Endothelial cell of umbilical vein (primary cell): ENCODE measurements at regions not wholly inside any gene's neighbourhood (a gene's known extent, or its start where the extent isn't known, plus 50 kb on each side); places are given as distances from the start of the nearest gene placed in this dataset.
"Not testable (repeated sequence)": the region's sequence is repeated elsewhere in the genome, so short reads cannot be mapped to it uniquely, and the experiment has no call there.

Experiments
- BruUV-seq: library from RNA; stranded (reverse); fragments of 400-500 nt; replicated peaks from 2 replicates; lab custom pipeline; 2021; lab: Mats Ljungman, UMichigan
- CTCF ChIA-PET: fragments of 300-600, 350-600 bp; sonication (Branson Sonifier 250); formaldehyde crosslinking; loops from one replicate; lab custom pipeline; 2021; ENCODE audit warnings: antibody characterized with exemption, inconsistent platforms; lab: Charles Lee
- POLR2A ChIA-PET: fragments of 300-600, 350-600 bp; sonication (Branson Sonifier 250); formaldehyde crosslinking; loops from one replicate; lab custom pipeline; 2021; ENCODE audit warnings: antibody characterized with exemption, inconsistent platforms; lab: Charles Lee
- DNase-seq: peaks from one replicate; pipeline ENCODE4 v3.0.0-alpha.2; 2011; ENCODE audit warnings: low read depth, low spot score
- FAIRE-seq: peaks from 2 replicates; lab custom pipeline; 2011; peaks lifted over from hg19 to GRCh38; lab: Jason Lieb, UNC
- H2AFZ ChIP-seq: 2 replicates; pipeline ENCODE4 v1.6.0; 2012; ENCODE audit warnings: low read depth, low read length, control low read depth, inconsistent platforms
- H3K27ac ChIP-seq: 2 replicates; pipeline ENCODE4 v1.5.1; 2011; ENCODE audit warnings: low read depth, mild to moderate bottlenecking, control low read depth, low read length, moderate library complexity; ENCODE audit not compliant: insufficient read depth
- H3K27me3 ChIP-seq, 2 experiments: 2 replicates each; pipeline versions ENCODE4 v1.6.0 to v1.6.1; 2011; ENCODE audit warnings: low read length in 2 of 2, mixed read lengths in 1 of 2; ENCODE audit not compliant: control insufficient read depth in 2 of 2, insufficient read depth in 2 of 2
- H3K36me3 ChIP-seq, 2 experiments: 2 replicates in 1 of 2; 3 replicates in 1 of 2; pipeline ENCODE4 v1.5.1; 2011; ENCODE audit warnings: low read length in 2 of 2, mild to moderate bottlenecking in 1 of 2, moderate library complexity in 1 of 2; ENCODE audit not compliant: control insufficient read depth in 2 of 2, insufficient read depth in 2 of 2; ENCODE audit errors: extremely low read depth in 1 of 2
- H3K4me1 ChIP-seq: 3 replicates; pipeline ENCODE4 v1.5.1; 2011; ENCODE audit warnings: mild to moderate bottlenecking, low read length; ENCODE audit not compliant: control insufficient read depth, insufficient read depth; ENCODE audit errors: extremely low read depth
- H3K4me2 ChIP-seq: 2 replicates; pipeline ENCODE4 v1.6.1; 2011; ENCODE audit warnings: low read length, control low read depth, mixed read lengths; ENCODE audit not compliant: insufficient read depth
- H3K4me3 ChIP-seq, 3 experiments: fragments of 200-600 bp in 1 of 3; sonication (generic), shearing (Covaris generic) in 1 of 3; replicated peaks in 1 of 3; 2 replicates each; pipeline ENCODE4 v1.5.1; 2011 to 2016; ENCODE audit warnings: control low read depth in 3 of 3, low read length in 3 of 3, mild to moderate bottlenecking in 2 of 3, inconsistent platforms in 1 of 3, low read depth in 1 of 3, moderate library complexity in 1 of 3; ENCODE audit not compliant: insufficient read depth in 1 of 3
- H3K79me2 ChIP-seq: 2 replicates; pipeline ENCODE4 v1.6.0; 2012; ENCODE audit warnings: low read length, inconsistent platforms; ENCODE audit not compliant: control insufficient read depth, insufficient read depth
- H3K9ac ChIP-seq: replicated peaks from 2 replicates; pipeline ENCODE3; 2011; ENCODE audit warnings: low read length, control low read depth; ENCODE audit not compliant: insufficient read depth; ENCODE audit errors: extremely low read depth
- H3K9me1 ChIP-seq: replicated peaks from 3 replicates; pipeline ENCODE4 v1.6.0; 2011; ENCODE audit warnings: mild to moderate bottlenecking, low read length; ENCODE audit not compliant: control insufficient read depth, insufficient read depth; ENCODE audit errors: extremely low read depth
- H3K9me3 ChIP-seq: replicated peaks from 2 replicates; pipeline ENCODE4 v1.5.1; 2012; ENCODE audit warnings: low read length, inconsistent platforms; ENCODE audit not compliant: control insufficient read depth, insufficient read depth
- H4K20me1 ChIP-seq: replicated peaks from 2 replicates; pipeline ENCODE3; 2011; ENCODE audit warnings: mild to moderate bottlenecking, low read length; ENCODE audit not compliant: control insufficient read depth, insufficient read depth; ENCODE audit errors: extremely low read depth
- GATA2 ChIP-seq: IDR thresholded peaks from 2 replicates; pipeline ENCODE4 v1.7.0; 2011; ENCODE audit warnings: low read depth, mild to moderate bottlenecking, moderate library complexity, mixed read lengths, low read length; ENCODE audit not compliant: insufficient read length, insufficient read depth
- POLR2A ChIP-seq: IDR thresholded peaks from 2 replicates; pipeline ENCODE4 v1.6.1; 2012; ENCODE audit warnings: low read depth, mild to moderate bottlenecking, control low read depth, low read length
- dilution Hi-C: fragments of 300-500 bp; cut with MboI; formaldehyde crosslinking; loops from one replicate; pipeline ENCODE4 v1.15.0; 2019; ENCODE audit warnings: low sequenced_read_pairs; ENCODE audit not compliant: extremely low pct_ligation_motif_present
- intact Hi-C: fragments of 100-400 bp; cut with micrococcal nuclease; formaldehyde crosslinking; loops from one replicate; pipeline ENCODE4 v1.10.0; 2022
- TF ChIP-seq, protein P1 (sequence below), 2 donors: IDR thresholded peaks; 1 replicate in 1 of 2; 2 replicates in 1 of 2; pipeline ENCODE4 v1.5.1; 2011; ENCODE audit warnings: low read length in 2 of 2, mild to moderate bottlenecking in 2 of 2, moderate library complexity in 2 of 2, control low read depth in 1 of 2, inconsistent platforms in 1 of 2, low read depth in 1 of 2; ENCODE audit not compliant: insufficient read depth in 1 of 2; ENCODE audit errors: extremely low read depth in 1 of 2

DNA sequence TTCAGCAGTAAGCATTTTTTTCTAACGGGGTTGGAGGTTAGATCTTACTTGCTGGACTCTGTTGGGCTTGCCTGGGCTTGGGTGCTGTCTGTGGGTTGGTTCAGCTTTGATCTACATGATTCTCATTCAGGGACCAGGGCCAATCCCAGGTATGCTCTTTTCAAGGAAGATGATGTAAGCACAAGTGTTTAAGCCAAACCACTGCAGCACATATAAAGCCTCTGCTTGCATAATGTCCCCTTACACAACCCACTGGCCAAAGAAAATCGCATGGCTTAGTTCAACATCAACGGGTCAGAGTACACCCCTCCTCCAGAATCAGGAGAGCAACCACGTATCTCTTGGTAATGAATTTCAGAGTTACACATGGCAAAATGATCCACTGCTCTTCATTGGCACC is 83.9 kb downstream of the DNAJB9 start:
- Histone ChIP-seq H3K27me3 (no peaks in the 10 kb centered on the region), H3K79me2 (no peaks in the 10 kb centered on the region), H3K9me3 (no peaks in the 10 kb centered on the region), H3K27ac (no peak overlapping the region), H3K9ac (no peak overlapping the region), H3K4me1 (no peaks in the 10 kb centered on the region), H3K36me3 (no peaks in the 10 kb centered on the region), H3K9me1 (no peaks in the 10 kb centered on the region), H3K4me2 (no peak overlapping the region), H3K4me3 (no peak overlapping the region), H2AFZ (no peak overlapping the region), H4K20me1 (no peaks in the 10 kb centered on the region)
- TF ChIP-seq GATA2, result no peak
- TF ChIP-seq, protein P1, sequence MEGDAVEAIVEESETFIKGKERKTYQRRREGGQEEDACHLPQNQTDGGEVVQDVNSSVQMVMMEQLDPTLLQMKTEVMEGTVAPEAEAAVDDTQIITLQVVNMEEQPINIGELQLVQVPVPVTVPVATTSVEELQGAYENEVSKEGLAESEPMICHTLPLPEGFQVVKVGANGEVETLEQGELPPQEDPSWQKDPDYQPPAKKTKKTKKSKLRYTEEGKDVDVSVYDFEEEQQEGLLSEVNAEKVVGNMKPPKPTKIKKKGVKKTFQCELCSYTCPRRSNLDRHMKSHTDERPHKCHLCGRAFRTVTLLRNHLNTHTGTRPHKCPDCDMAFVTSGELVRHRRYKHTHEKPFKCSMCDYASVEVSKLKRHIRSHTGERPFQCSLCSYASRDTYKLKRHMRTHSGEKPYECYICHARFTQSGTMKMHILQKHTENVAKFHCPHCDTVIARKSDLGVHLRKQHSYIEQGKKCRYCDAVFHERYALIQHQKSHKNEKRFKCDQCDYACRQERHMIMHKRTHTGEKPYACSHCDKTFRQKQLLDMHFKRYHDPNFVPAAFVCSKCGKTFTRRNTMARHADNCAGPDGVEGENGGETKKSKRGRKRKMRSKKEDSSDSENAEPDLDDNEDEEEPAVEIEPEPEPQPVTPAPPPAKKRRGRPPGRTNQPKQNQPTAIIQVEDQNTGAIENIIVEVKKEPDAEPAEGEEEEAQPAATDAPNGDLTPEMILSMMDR (IDR thresholded peaks at IDR 0.05; ENCODE audit: extremely low read depth in 1 of 2, insufficient read depth in 1 of 2, low read depth in 1 of 2, low read length in 2 of 2), result no peak
- no peak for TF ChIP-seq POLR2A
- intact Hi-C loops, result no loop called here
- BruUV-seq, result no TSS peak
- DNase-seq (no peak), FAIRE-seq (no peak)
- CTCF ChIA-PET, result no interaction called here
- dilution Hi-C loops, result no loop called here
- POLR2A ChIA-PET, result no interaction called here

DNA sequence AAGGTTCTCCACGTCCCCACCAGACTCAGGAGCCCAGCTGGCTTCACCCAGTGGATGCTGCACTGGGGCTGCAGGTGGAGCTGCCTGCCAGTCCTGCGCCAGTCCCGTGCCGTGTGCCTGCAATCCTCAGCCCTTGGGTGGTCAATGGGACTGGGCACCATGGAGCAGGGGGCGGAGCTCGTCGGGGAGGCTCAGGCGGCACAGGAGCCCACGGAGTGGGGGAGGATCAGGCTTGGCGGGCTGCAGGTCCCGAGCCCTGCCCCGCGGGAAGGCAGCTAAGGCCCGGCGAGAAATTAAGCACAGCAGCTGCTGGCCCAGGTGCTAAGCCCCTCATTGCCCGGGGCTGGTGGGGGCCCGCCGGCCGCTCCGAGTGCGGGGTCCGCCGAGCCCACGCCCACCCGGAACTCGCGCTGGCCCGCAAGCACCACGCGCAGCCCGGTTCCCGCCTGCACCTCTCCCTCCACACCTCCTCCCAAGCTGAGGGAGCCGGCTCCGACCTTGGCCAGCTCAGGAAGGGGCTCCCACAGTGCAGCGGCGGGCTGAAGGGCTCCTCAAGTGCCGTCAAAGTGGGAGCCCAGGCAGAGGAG is 87.6 kb downstream of the DNAJB9 start:
- H3K9me3 ChIP-seq, H3K4me1 ChIP-seq, POLR2A ChIA-PET, intact Hi-C loops, H3K9me1 ChIP-seq, H3K36me3 ChIP-seq, H3K4me3 ChIP-seq, FAIRE-seq, H3K9ac ChIP-seq, H3K27ac ChIP-seq, dilution Hi-C loops, DNase-seq, H3K27me3 ChIP-seq, H3K79me2 ChIP-seq, BruUV-seq, H3K4me2 ChIP-seq, H2AFZ ChIP-seq, H4K20me1 ChIP-seq: not testable (repeated sequence)
- CTCF ChIA-PET, result interaction anchor here (1.2 kb wide), 1 partner anchor 22 kb away, joined by 3 read pairs; no protein-coding TSS in a partner anchor
